GM12801 (cell line): ENCODE measurements at regions not wholly inside any gene's neighbourhood (a gene's known extent, or its start where the extent isn't known, plus 50 kb on each side); places are given as distances from the start of the nearest gene placed in this dataset.

Experiments
- TF ChIP-seq, protein P1 (sequence below): IDR thresholded peaks from one replicate; pipeline ENCODE4 v1.5.1; 2011; ENCODE audit warnings: control low read depth; ENCODE audit not compliant: insufficient read length; ENCODE audit errors: extremely low read depth

GRCh38 chr2:118698564-118698963 lies 148.9 kb downstream of the EN1 start:
- TF ChIP-seq, protein P1, sequence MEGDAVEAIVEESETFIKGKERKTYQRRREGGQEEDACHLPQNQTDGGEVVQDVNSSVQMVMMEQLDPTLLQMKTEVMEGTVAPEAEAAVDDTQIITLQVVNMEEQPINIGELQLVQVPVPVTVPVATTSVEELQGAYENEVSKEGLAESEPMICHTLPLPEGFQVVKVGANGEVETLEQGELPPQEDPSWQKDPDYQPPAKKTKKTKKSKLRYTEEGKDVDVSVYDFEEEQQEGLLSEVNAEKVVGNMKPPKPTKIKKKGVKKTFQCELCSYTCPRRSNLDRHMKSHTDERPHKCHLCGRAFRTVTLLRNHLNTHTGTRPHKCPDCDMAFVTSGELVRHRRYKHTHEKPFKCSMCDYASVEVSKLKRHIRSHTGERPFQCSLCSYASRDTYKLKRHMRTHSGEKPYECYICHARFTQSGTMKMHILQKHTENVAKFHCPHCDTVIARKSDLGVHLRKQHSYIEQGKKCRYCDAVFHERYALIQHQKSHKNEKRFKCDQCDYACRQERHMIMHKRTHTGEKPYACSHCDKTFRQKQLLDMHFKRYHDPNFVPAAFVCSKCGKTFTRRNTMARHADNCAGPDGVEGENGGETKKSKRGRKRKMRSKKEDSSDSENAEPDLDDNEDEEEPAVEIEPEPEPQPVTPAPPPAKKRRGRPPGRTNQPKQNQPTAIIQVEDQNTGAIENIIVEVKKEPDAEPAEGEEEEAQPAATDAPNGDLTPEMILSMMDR: no peak

DNA sequence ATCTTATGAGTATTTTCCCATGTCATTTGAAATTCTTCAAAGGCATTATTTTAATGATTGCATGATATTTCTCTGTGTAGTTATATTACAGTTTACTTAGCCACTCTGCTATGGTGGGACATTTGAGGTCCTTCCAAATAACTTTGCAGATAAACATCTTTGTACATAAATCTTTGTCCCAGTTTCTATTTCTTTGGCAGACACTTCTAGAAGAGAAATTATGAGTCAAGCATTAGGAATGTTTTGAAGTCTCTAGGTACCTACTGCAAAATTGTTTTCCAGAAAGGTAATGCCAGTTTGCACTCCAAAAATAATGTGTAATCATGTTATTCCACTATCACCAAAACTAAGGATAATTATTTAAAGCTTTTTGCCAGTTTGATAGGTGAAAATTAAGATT lies 149.7 kb downstream of the EN1 start:
- TF ChIP-seq, protein P1: no peak

- TF ChIP-seq, protein P1: no peak
Measured at GRCh38 chr2:118696786-118697465, 150.5 kb downstream of the EN1 start.

GRCh38 chr2:118693287-118693822 lies 154.1 kb downstream of the EN1 start:
- TF ChIP-seq, protein P1: no peak

- TF ChIP-seq, protein P1: no peak
Measured at GRCh38 chr2:118689874-118690273, 157.6 kb downstream of the EN1 start.

- TF ChIP-seq, protein P1: no peak
Measured at GRCh38 chr2:118689456-118689855, 158.0 kb downstream of the EN1 start.

DNA sequence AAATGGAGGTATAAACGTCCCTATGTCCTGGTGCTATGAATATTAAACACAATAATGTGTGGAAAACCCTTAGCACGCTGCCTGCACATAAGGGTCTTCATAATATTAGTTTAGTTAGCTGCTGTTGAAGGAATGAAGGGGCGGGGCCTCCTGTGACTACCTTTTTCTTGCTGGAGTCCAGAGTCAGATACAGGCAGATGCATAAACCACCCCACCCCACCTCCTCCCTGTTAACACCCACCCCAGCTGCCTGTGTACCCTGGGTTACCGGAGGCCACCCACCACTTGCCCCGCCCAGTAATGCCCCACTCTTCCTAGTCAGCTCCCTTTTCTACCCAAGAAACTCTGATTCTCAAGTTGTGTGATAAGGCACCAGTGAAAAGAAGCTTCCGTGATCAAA lies 158.4 kb downstream of the EN1 start:
- TF ChIP-seq, protein P1: no peak
